A549 (cell line): ENCODE measurements at regions not wholly inside any gene's neighbourhood (a gene's known extent, or its start where the extent isn't known, plus 50 kb on each side); places are given as distances from the start of the nearest gene placed in this dataset.

Source experiments
- CTCF ChIP-seq: fragments of >200 bp; sonication (Bioruptor Twin); formaldehyde crosslinking; IDR thresholded peaks from 3 replicates; pipeline ENCODE4 v1.5.1; 2016
- JUNB ChIP-seq: fragments of >200 bp; sonication (Bioruptor Twin); formaldehyde crosslinking; IDR thresholded peaks from 2 replicates; pipeline ENCODE4 v1.6.1; 2016
- MAX ChIP-seq: IDR thresholded peaks from 2 replicates; pipeline ENCODE4 v1.6.1; 2012
- POLR2A ChIP-seq: IDR thresholded peaks from 2 replicates; pipeline ENCODE4 v1.6.1; 2012; ENCODE audit warnings: mild to moderate bottlenecking, low read length
- TF ChIP-seq, protein P1 (sequence below): fragments of 200-600 bp; sonication (generic); IDR thresholded peaks from 2 replicates; pipeline ENCODE4 v1.6.1; 2016; ENCODE audit warnings: antibody characterized with exemption, mild to moderate bottlenecking, moderate library complexity
- TF ChIP-seq, protein P2 (sequence below): IDR thresholded peaks from 2 replicates; pipeline ENCODE4 v1.6.1; 2012; ENCODE audit warnings: low read depth, borderline replicate concordance

GRCh38 chr6:138571585-138572166, 72.4 kb upstream of the NHSL1 start:
- TF ChIP-seq POLR2A (no peak), MAX (no peak), CTCF (no peak), JUNB (no peak)
- TF ChIP-seq, protein P1, sequence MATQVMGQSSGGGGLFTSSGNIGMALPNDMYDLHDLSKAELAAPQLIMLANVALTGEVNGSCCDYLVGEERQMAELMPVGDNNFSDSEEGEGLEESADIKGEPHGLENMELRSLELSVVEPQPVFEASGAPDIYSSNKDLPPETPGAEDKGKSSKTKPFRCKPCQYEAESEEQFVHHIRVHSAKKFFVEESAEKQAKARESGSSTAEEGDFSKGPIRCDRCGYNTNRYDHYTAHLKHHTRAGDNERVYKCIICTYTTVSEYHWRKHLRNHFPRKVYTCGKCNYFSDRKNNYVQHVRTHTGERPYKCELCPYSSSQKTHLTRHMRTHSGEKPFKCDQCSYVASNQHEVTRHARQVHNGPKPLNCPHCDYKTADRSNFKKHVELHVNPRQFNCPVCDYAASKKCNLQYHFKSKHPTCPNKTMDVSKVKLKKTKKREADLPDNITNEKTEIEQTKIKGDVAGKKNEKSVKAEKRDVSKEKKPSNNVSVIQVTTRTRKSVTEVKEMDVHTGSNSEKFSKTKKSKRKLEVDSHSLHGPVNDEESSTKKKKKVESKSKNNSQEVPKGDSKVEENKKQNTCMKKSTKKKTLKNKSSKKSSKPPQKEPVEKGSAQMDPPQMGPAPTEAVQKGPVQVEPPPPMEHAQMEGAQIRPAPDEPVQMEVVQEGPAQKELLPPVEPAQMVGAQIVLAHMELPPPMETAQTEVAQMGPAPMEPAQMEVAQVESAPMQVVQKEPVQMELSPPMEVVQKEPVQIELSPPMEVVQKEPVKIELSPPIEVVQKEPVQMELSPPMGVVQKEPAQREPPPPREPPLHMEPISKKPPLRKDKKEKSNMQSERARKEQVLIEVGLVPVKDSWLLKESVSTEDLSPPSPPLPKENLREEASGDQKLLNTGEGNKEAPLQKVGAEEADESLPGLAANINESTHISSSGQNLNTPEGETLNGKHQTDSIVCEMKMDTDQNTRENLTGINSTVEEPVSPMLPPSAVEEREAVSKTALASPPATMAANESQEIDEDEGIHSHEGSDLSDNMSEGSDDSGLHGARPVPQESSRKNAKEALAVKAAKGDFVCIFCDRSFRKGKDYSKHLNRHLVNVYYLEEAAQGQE, result no peak
- TF ChIP-seq, protein P2, sequence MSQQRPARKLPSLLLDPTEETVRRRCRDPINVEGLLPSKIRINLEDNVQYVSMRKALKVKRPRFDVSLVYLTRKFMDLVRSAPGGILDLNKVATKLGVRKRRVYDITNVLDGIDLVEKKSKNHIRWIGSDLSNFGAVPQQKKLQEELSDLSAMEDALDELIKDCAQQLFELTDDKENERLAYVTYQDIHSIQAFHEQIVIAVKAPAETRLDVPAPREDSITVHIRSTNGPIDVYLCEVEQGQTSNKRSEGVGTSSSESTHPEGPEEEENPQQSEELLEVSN, result no peak
